ENCODE measurements at regions not wholly inside any gene's neighbourhood (a gene's known extent, or its start where the extent isn't known, plus 50 kb on each side); places are given as distances from the start of the nearest gene placed in this dataset.

- no peak for TF ChIP-seq CTCF (IDR thresholded peaks at IDR 0.05)
- TF ChIP-seq POLR2A (IDR thresholded peaks at IDR 0.05) = no peak
Measured at GRCh38 chr2:120979921-120980320, 244.3 kb downstream of the GLI2 start.
